Breast epithelium (tissue), 3 donors: ENCODE measurements at regions not wholly inside any gene's neighbourhood (a gene's known extent, or its start where the extent isn't known, plus 50 kb on each side); places are given as distances from the start of the nearest gene placed in this dataset.

ENCODE experiments used
- POLR2AphosphoS5 ChIP-seq, 3 donors: sonication (generic); formaldehyde crosslinking; IDR thresholded peaks; one replicate each; pipeline ENCODE4 v1.6.1; 2017; ENCODE audit warnings: antibody characterized with exemption in 3 of 3
- TF ChIP-seq, protein P1 (sequence below), 3 donors: fragments of 450-650 bp; IDR thresholded peaks; one replicate each; pipeline ENCODE4 v1.5.1; 2016 to 2017; ENCODE audit warnings: antibody characterized with exemption in 3 of 3, mild to moderate bottlenecking in 3 of 3, moderate library complexity in 3 of 3

DNA sequence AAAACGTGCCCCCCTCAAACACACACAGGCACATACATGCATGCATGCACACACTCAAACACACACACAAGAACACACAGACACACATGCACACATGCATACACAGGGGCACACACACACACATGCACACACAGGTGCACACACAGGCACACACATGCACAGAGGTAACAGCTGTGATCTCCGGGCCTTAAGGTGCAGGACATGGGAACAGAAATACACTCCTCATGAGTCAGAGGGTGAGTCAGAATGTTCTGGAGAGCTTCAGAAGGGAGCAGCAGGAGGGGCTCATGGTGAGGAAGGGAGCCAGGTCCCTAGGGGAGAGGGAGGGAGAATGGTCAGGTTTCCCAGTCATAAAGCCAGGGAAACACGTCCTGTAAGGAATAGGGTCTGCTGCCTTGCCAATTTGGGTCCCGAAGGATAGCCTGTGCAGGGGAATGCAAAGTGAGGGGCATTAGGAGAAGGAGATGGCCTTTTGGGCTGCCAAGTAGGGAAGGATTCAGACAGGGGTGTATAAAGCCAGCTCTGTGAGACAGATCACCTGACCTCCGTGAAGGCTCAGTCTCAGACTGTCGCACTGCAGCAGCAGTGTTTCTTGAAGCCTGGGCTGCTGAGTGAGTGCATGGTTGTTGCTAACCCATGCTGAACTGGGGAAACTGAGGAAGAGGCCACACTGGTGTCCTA lies 123.9 kb downstream of the MAFB start:
- TF ChIP-seq, protein P1, sequence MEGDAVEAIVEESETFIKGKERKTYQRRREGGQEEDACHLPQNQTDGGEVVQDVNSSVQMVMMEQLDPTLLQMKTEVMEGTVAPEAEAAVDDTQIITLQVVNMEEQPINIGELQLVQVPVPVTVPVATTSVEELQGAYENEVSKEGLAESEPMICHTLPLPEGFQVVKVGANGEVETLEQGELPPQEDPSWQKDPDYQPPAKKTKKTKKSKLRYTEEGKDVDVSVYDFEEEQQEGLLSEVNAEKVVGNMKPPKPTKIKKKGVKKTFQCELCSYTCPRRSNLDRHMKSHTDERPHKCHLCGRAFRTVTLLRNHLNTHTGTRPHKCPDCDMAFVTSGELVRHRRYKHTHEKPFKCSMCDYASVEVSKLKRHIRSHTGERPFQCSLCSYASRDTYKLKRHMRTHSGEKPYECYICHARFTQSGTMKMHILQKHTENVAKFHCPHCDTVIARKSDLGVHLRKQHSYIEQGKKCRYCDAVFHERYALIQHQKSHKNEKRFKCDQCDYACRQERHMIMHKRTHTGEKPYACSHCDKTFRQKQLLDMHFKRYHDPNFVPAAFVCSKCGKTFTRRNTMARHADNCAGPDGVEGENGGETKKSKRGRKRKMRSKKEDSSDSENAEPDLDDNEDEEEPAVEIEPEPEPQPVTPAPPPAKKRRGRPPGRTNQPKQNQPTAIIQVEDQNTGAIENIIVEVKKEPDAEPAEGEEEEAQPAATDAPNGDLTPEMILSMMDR (IDR thresholded peaks at IDR 0.05), result no peak
- no peak for TF ChIP-seq POLR2AphosphoS5 (IDR thresholded peaks at IDR 0.05)
